Testis (tissue), 2 donors: ENCODE measurements at regions not wholly inside any gene's neighbourhood (a gene's known extent, or its start where the extent isn't known, plus 50 kb on each side); places are given as distances from the start of the nearest gene placed in this dataset.

Experiments used
- DNase-seq: peaks from one replicate; pipeline ENCODE4 v3.0.0-alpha.2; 2019
- H3K27ac ChIP-seq, 2 donors: fragments of 200-600 bp; sonication (generic); one replicate each; pipeline ENCODE4 v1.5.1; 2019
- H3K27me3 ChIP-seq: fragments of 200-600 bp; sonication (generic); one replicate; pipeline ENCODE4 v1.5.1; 2019
- H3K36me3 ChIP-seq: fragments of 200-600 bp; sonication (generic); one replicate; pipeline ENCODE4 v1.5.1; 2017; ENCODE audit warnings: low read depth; ENCODE audit errors: missing control alignments
- H3K4me1 ChIP-seq: fragments of 200-600 bp; sonication (generic); one replicate; pipeline ENCODE4 v1.5.1; 2019
- H3K4me3 ChIP-seq, 2 donors: fragments of 200-600 bp; sonication (generic); one replicate each; pipeline ENCODE4 v1.5.1; 2017 to 2019
- H3K9me3 ChIP-seq: fragments of 200-600 bp; sonication (generic); one replicate; pipeline ENCODE4 v1.5.1; 2017
- CTCF ChIP-seq, 3 experiments: fragments of 450-650 bp in 2 of 3; fragments of 200-600 bp in 1 of 3; sonication (generic) in 1 of 3; IDR thresholded peaks; one replicate each; pipeline ENCODE4 v1.5.1; 2016 to 2019; ENCODE audit warnings: antibody characterized with exemption in 3 of 3, mild to moderate bottlenecking in 2 of 3, moderate library complexity in 1 of 3
- POLR2A ChIP-seq: fragments of 450-650 bp; IDR thresholded peaks from one replicate; pipeline ENCODE4 v1.6.1; 2017; ENCODE audit warnings: antibody characterized with exemption, mild to moderate bottlenecking, moderate library complexity
- WGBS, 2 donors: methylation state at CpG; one replicate each; pipeline ENCODE4 v1.1.5; 2018; 5-methylcytosine and 5-hydroxymethylcytosine counted together
- intact Hi-C: fragments of 100-400 bp; cut with DNase I; formaldehyde crosslinking; loops from one replicate; pipeline ENCODE4 v1.15.1; 2023; ENCODE audit warnings: low total_unique reads

- Histone ChIP-seq H3K36me3 (no peaks in the 10 kb centered on the region), H3K9me3 (no peaks in the 10 kb centered on the region), H3K4me3 (no peak overlapping the region), H3K4me1 (no peaks in the 10 kb centered on the region), H3K27me3 (no peaks in the 10 kb centered on the region), H3K27ac (no peak overlapping the region)
- WGBS, 2 donors: 47 to 48% methylated on average over 4 of the region's 4 CpGs
- DNase-seq: no peak
- intact Hi-C loops: no loop called here
- TF ChIP-seq POLR2A (no peak), CTCF (IDR thresholded peaks at IDR 0.05) (no peak)
Measured at GRCh38 chr5:124824637-124825158, 78.3 kb upstream of the ZNF608 start.

- no peak for DNase-seq
- Histone ChIP-seq H3K9me3 (no peaks in the 10 kb centered on the region), H3K27me3 (no peaks in the 10 kb centered on the region), H3K36me3 (no peaks in the 10 kb centered on the region), H3K27ac (no peak overlapping the region), H3K4me1 (no peaks in the 10 kb centered on the region), H3K4me3 (no peak overlapping the region)
- TF ChIP-seq POLR2A (no peak), CTCF (IDR thresholded peaks at IDR 0.05) (no peak)
- intact Hi-C loops: no loop called here
- WGBS, 2 donors: 90 to 93% methylated on average over 5 of the region's 5 CpGs
Measured at GRCh38 chr5:124825250-124825982, 79.0 kb upstream of the ZNF608 start.

GRCh38 chr5:124825983-124826337, 79.5 kb upstream of the ZNF608 start:
- Histone ChIP-seq H3K4me1 (no peaks in the 10 kb centered on the region), H3K27me3 (no peaks in the 10 kb centered on the region), H3K9me3 (no peaks in the 10 kb centered on the region), H3K36me3 (no peaks in the 10 kb centered on the region), H3K4me3 (no peak overlapping the region), H3K27ac (no peak overlapping the region)
- no peak for TF ChIP-seq POLR2A
- no peak for TF ChIP-seq CTCF (IDR thresholded peaks at IDR 0.05)
- intact Hi-C loops: no loop called here
- 90 to 95% methylated on average over 1 of the region's 1 CpG for WGBS, 2 donors
- no peak for DNase-seq

- WGBS, 2 donors: 93 to 96% methylated on average over 2 of the region's 2 CpGs
- no peak overlapping the region for H3K27ac ChIP-seq
- H3K27me3 ChIP-seq: no peaks in the 10 kb centered on the region
- TF ChIP-seq CTCF (IDR thresholded peaks at IDR 0.05): no peak
- TF ChIP-seq POLR2A: no peak
- H3K4me3 ChIP-seq: no peak overlapping the region
- no peaks in the 10 kb centered on the region for H3K9me3 ChIP-seq
- H3K4me1 ChIP-seq: no peaks in the 10 kb centered on the region
- intact Hi-C loops: no loop called here
- no peak for DNase-seq
- H3K36me3 ChIP-seq: no peaks in the 10 kb centered on the region
Measured at GRCh38 chr5:124828731-124829234, 82.3 kb upstream of the ZNF608 start.
